Lower leg skin (tissue), 3 donors: ENCODE measurements at regions not wholly inside any gene's neighbourhood (a gene's known extent, or its start where the extent isn't known, plus 50 kb on each side); places are given as distances from the start of the nearest gene placed in this dataset.

Experiments used
- CTCF ChIP-seq, 3 donors: fragments of 450-650 bp; IDR thresholded peaks; one replicate each; pipeline ENCODE4 v1.5.1; 2016; ENCODE audit warnings: antibody characterized with exemption in 3 of 3, mild to moderate bottlenecking in 3 of 3, moderate library complexity in 2 of 3
- POLR2A ChIP-seq, 2 donors: fragments of 450-650 bp; IDR thresholded peaks; one replicate each; pipeline ENCODE4 v1.6.1; 2016 to 2017; ENCODE audit warnings: antibody characterized with exemption in 2 of 2, mild to moderate bottlenecking in 1 of 2, moderate library complexity in 1 of 2

- no peak for TF ChIP-seq CTCF (IDR thresholded peaks at IDR 0.05)
- no peak for TF ChIP-seq POLR2A (IDR thresholded peaks at IDR 0.05)
Measured at GRCh38 chr2:145169285-145169684, 649.4 kb upstream of the ZEB2 start.
